Right renal pelvis (tissue), 4 donors: ENCODE measurements at regions not wholly inside any gene's neighbourhood (a gene's known extent, or its start where the extent isn't known, plus 50 kb on each side); places are given as distances from the start of the nearest gene placed in this dataset.

Source experiments
- DNase-seq, 4 donors: peaks; one replicate each; pipeline ENCODE4 v3.0.0-alpha.2; 2013; ENCODE audit warnings: low read depth in 4 of 4, low spot score in 3 of 4, missing footprints in 1 of 4

DNA sequence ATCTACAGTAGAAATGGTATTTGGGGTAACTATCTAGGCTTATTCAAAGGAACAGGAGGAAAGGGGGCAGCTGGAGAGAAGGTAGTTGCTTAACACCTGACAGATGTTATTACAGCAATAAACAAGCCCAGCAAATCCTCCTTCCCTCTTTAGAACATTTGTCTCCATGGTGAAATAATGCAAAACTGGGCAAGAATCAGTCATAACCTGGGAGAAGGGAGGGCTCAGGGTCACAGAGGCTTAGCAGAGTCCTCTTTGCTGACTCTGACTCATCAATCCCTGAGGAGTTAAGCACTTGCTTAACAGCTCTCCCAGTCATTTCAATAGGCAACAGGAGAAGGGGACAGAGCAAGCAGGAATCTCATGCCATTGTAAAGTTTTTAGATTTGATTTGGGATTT, 230.3 kb downstream of the IBTK start:
- DNase-seq: no peak

- DNase-seq: no peak
Measured at GRCh38 chr6:82015526-82015925, 232.0 kb downstream of the IBTK start.

- no peak for DNase-seq
Measured at GRCh38 chr6:82015043-82015442, 232.5 kb downstream of the IBTK start.

DNA sequence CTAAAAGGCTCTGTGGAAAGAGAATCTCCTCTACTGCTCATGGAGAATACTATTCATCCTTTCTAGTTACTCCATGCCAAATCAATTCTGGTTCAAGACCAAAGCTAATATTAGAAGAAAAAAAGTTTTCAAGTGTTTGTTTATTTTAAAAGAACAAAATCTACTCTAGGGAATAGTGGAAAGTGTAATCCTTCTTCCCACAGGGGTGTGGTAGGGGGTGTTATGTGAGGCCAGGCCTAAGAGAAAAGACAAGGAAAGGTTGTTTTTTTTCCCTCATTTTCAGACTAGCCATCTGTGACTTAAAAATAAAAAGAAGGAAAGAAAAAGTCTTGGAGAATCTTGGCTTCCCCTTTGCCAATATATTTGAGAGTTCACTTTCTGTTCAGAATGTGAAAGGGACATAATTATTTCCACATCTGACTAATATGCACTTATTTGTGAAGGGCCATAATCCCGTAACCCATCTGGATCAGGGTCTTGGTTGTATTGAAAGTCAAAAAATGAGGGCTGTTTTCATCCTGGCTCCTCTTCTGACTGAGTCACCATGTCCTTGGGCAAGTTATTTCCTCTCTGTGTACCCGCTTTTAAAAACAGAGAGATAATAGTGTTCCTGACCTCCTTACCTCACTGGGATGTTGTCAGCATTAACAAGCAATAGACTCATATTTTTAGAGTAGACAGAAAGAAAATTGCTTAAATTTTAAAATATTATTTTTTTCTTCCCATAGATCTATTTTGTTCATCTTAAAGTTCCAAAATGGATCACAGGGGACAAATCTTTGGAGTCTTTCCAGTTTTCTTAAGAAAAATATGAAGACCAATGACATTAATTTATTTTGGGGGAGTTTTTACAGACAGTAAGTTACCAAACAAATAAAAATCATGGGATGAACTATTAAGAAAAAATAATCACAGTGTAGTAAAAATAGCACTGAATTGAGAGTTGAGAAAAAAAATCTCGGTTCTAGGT, 233.7 kb downstream of the IBTK start:
- no peak for DNase-seq

DNA sequence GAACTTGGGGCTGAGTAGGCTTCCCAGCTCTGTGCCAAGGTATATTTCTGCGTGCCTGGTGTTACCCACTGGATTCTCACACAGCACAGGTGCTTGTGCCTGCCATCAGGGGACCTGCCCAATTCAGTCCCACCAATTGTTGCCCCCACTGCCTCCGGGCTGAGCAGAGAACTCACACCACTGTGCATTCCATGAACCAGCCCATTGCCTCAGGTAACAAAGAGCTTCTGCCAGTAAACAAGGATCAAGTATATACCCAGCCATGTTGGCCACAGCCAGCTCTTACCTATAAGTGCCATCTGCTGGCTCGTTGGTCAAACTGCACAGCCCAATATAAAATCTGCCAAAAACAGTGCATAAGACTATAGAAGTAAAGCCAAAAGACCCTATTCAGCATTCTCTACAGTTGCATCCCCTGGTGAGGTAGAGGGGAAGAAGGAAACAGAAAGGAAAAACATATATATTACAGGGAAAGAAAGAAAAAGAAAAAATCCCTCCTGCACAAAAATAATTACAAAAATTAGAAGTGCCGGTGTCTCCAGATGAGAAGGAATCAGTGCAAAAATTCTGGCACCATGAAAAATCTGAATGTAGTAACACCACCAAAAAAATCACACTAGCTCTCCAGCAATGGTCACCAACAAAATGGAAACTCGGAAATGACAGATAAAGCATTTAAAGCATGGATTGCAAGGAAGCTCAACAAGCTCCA, 241.4 kb downstream of the IBTK start:
- no peak for DNase-seq

DNA sequence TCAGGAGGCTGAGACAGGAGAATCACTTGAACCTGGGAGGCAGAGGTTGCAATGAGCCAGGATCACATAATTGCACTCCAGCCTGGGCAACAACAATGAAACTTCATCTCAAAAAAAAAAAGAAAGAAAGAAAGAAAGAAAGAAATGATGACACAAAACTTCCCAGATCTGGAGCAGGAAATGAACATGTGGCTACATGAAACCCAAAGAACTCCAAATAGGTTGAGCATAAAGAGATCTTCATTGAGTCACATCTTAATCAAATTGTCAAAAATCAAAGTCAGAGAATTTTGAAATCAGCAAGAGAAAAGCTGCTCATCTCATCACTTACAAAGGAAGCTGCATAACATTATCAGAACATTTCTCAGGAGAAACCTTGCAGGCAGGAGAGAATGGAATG, 247.0 kb downstream of the IBTK start:
- no peak for DNase-seq

DNA sequence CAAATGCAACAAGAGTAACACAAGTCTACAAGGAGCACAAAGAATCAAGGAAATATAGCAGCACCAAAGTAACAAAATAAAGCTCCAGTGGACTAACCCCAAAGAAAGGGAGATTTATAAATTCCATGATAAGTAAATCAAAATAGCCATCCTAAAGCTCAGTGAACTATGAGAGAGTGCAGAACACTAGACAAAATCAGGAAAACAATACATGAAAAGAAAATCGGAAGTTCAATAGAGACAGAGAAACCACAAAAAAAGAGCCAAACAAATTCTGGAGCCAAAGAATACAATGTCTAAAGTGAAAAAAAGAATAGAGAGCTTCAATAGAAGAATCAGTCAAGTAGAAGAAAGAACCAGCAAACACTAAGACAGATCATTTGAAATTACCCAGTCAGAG, 247.3 kb upstream of the TENT5A start:
- no peak for DNase-seq

- DNase-seq: no peak
Measured at GRCh38 chr6:81999270-81999669, 246.8 kb upstream of the TENT5A start.

GRCh38 chr6:81998432-81998831, 246.0 kb upstream of the TENT5A start:
- no peak for DNase-seq

- no peak for DNase-seq
Measured at GRCh38 chr6:81997090-81997926, 244.8 kb upstream of the TENT5A start.

DNA sequence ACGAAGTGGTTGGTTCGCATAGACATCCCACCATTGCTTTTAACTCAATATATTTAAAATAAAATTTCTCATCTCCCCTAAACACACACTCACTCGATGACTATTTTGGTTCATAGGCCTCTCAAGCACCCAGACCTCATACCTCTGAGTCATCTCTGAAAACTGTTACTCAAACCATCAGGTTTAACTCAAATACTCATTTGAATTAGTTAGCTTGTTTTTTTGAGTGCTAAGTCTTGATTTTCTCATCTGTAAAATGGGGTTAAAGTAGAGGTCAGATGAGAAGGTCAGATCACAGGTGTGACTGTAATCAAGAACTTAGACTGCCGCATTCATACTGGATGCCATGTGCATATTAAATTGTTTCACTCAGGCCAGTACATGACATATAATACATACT, 243.9 kb upstream of the TENT5A start:
- no peak for DNase-seq

- DNase-seq: no peak
Measured at GRCh38 chr6:81995548-81996289, 243.2 kb upstream of the TENT5A start.

GRCh38 chr6:81988871-81989270, 236.4 kb upstream of the TENT5A start:
- DNase-seq: no peak

DNA sequence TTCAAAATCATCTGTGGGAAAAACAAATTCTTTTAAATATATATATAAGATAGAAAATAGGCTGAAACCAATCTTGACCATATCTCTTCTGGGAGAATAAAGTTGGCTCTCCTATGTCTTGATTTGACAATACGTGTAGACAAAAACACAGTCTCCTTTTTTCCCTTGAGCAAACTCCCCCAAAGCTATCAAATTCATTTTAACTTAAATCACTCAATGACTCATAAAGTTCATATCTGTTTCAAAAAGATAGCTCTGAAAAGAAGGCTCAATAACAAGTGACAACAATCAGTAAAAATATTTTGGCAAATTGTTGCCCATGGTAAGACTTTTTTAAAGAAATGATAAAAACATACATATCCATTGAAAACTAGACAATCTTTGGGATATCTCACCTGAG, 236.0 kb upstream of the TENT5A start:
- DNase-seq: no peak

GRCh38 chr6:81987293-81987692, 234.8 kb upstream of the TENT5A start:
- no peak for DNase-seq

- DNase-seq: no peak
Measured at GRCh38 chr6:81985191-81985590, 232.7 kb upstream of the TENT5A start.

DNA sequence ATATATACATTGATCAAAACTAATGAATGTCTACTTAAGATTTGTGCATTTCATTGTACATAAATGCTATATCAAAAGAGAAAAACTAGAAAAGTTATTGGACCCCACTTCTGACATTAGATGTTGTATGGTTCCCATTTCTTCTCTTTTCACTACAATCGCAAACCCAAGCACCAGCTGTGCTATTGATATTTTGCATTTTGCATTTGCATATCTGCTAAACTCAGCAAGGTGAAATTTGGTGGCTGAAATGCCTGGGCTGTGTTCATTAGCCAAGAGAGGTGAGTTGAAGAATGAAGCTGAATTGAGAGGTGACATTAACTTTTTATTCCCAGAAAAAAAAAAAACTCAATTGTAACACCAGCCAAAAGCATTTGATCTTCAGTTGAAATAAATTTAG, 232.1 kb upstream of the TENT5A start:
- no peak for DNase-seq

DNA sequence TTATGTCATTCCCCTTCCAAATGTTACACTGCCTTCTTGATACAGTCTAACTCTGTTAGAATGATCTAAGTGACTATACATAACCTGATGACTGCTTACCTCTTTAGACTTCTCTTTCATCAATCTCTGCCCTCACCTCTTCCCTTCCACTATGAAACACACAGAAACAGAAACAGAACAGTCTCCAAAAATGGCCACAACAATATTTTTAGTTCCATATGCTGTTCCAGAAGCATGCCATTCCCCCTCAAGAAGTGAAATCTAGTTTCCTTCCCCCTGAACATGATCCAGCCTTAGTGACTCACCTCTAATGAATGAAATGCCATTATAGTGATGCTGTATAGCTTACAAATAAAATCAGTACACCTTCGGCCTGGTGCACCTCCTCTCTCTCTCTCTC, 229.3 kb upstream of the TENT5A start:
- DNase-seq: no peak

DNA sequence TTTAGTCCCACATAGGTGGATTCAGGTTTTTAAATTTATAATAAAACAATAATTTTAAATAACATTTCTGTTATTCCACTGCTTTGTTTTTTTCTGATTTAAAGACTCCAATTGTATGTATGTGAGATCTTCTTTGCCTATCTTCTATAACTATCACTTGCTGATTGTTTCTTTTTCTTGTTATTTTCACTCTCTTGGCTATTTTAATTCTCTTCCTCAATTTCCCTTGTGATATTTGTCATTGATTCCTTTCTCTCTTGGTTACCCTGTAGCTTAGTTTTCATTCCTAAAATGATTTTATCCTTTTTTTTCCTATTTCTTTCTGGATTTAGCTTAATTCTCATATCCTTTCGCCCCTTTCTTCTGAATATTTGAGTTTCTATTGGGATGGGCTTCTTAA, 227.3 kb upstream of the TENT5A start:
- DNase-seq: no peak

- no peak for DNase-seq
Measured at GRCh38 chr6:81979329-81979728, 226.8 kb upstream of the TENT5A start.
